ENCODE measurements at regions not wholly inside any gene's neighbourhood (a gene's known extent, or its start where the extent isn't known, plus 50 kb on each side); places are given as distances from the start of the nearest gene placed in this dataset.

DNA sequence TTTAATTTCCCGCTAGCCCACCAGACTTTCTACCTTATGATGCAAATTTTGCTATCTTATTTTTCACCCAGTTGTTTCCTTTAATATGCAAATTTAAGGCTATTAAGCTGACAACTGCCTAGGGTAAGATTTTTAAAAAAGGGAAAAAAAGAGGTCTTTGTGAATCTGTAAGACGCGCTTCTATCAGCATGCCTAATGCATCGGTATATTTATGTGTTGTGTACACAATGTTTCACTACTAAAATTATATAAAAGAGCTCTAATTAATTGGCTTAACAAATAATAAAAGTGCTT is 386.6 kb downstream of the KIF20B start:
- TF ChIP-seq CTCF (IDR thresholded peaks at IDR 0.05; ENCODE audit: low read length) (no peak), EZH2phosphoT487 (IDR thresholded peaks at IDR 0.05; ENCODE audit: low read length) (no peak), EZH2 (optimal IDR thresholded peaks at IDR 0.05; ENCODE audit: low read depth, low read length) (no peak)

Data from MM.1S (cell line).